ENCODE measurements at regions not wholly inside any gene's neighbourhood (a gene's known extent, or its start where the extent isn't known, plus 50 kb on each side); places are given as distances from the start of the nearest gene placed in this dataset.

- TF ChIP-seq, protein P1, sequence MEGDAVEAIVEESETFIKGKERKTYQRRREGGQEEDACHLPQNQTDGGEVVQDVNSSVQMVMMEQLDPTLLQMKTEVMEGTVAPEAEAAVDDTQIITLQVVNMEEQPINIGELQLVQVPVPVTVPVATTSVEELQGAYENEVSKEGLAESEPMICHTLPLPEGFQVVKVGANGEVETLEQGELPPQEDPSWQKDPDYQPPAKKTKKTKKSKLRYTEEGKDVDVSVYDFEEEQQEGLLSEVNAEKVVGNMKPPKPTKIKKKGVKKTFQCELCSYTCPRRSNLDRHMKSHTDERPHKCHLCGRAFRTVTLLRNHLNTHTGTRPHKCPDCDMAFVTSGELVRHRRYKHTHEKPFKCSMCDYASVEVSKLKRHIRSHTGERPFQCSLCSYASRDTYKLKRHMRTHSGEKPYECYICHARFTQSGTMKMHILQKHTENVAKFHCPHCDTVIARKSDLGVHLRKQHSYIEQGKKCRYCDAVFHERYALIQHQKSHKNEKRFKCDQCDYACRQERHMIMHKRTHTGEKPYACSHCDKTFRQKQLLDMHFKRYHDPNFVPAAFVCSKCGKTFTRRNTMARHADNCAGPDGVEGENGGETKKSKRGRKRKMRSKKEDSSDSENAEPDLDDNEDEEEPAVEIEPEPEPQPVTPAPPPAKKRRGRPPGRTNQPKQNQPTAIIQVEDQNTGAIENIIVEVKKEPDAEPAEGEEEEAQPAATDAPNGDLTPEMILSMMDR (IDR thresholded peaks at IDR 0.05; ENCODE audit: insufficient read depth, low read length, severe bottlenecking), result no peak
- no peak for DNase-seq (ENCODE audit: low read depth)
- Histone ChIP-seq H3K27me3 (ENCODE audit: control insufficient read depth, insufficient read depth, low read length) (peaks cover 14% of the 10 kb centered on the region), H3K4me3 (ENCODE audit: low read depth, low read length) (no peak overlapping the region), H3K36me3 (ENCODE audit: control insufficient read depth, insufficient read depth, low read length) (no peaks in the 10 kb centered on the region)
- FAIRE-seq, result no peak
These were observed 149.0 kb upstream of the ZNF536 start for GRCh38 chr19:30222992-30223865.

DNA sequence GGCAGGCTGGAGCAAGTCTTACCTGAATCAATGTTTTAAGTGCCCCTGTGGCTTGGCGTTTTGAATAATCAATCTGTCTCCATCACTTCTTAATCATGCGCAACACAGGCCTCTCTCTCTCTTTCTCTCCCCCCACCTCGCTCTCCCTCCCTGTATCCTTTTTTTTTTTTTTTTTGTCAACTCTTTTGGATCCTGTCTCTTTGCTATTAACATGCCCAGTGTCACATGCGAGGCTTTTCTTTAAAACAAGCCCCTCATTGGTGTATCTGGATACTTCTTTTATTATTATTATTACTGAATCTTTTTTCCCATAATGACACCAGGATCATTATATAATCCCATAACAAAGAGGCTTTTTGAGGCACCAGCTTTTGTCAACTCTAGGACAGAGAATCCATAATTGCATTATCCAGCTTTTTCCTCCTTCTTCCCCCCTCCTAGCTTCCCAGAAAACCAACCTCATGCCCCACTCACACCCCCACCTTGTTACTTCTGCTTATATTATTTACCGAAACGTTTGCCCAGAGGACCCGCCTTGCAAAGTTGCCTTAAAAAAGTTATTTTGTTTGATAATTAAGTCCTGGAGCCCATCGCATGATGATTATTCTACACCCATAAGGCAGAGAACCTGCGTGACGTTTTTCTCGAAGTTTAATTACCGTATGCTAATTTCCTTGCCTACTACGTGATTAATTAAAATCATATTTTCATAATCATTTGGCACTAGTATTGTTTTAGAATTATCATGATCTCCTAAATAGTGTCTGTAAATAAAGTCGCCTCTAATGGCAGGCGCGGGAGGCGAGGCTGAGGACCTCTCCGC lies 148.1 kb upstream of the ZNF536 start:
- TF ChIP-seq, protein P1 (IDR thresholded peaks at IDR 0.05; ENCODE audit: insufficient read depth, low read length, severe bottlenecking), result no peak
- Histone ChIP-seq H3K36me3 (ENCODE audit: control insufficient read depth, insufficient read depth, low read length) (no peaks in the 10 kb centered on the region), H3K4me3 (ENCODE audit: low read depth, low read length) (no peak overlapping the region), H3K27me3 (ENCODE audit: control insufficient read depth, insufficient read depth, low read length) (peaks cover 19% of the 10 kb centered on the region)
- FAIRE-seq, result no peak
- no peak for DNase-seq (ENCODE audit: low read depth)

- H3K4me3 ChIP-seq (ENCODE audit: low read depth, low read length), result no peak overlapping the region
- TF ChIP-seq, protein P1 (IDR thresholded peaks at IDR 0.05; ENCODE audit: insufficient read depth, low read length, severe bottlenecking), result no peak
- no peak for FAIRE-seq
- no peak for DNase-seq (ENCODE audit: low read depth)
- peaks cover 22% of the 10 kb centered on the region for H3K27me3 ChIP-seq (ENCODE audit: control insufficient read depth, insufficient read depth, low read length)
- no peaks in the 10 kb centered on the region for H3K36me3 ChIP-seq (ENCODE audit: control insufficient read depth, insufficient read depth, low read length)
These were observed 147.2 kb upstream of the ZNF536 start for GRCh38 chr19:30224689-30225606.

DNA sequence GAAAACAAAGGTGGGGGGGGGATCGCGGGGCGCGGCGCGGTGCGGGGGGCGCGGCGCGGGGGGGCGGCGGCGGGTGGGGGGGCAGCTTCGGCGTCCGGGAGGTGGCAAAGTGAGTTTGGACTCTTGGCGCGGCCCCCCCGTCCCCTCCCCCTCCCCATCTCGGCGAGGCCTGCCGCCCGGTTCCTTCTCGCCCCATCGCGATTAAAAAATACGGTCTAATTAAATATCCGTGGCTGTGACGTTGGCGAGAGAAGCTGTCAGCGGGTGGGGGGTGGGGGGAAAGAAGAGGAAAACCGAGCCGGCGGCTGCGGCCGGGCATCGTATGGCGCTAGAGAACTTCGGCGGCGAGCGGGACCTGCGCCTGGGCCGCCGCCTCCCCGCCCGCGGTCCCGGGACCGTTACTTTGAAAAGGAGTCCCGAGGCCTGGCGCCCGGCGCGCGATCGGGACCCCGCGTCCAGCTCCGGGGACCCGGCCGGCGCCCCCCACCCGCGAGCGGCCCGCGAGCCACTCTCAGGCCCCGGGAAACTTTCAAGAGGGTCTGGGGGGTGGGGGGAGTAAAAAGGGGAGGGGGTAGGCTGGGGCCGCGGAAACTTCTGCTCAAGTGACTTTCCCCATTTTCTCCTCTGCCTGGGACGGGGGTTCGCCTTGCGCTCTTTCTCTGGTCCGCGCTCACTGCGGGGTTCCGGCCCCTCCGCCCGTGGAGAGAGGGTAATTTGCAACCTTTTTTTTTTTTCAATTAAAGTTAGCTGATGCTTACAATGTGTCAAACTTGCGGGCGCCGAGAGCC lies 146.3 kb upstream of the ZNF536 start:
- Histone ChIP-seq H3K4me3 (ENCODE audit: low read depth, low read length) (no peak overlapping the region), H3K36me3 (ENCODE audit: control insufficient read depth, insufficient read depth, low read length) (no peaks in the 10 kb centered on the region), H3K27me3 (ENCODE audit: control insufficient read depth, insufficient read depth, low read length) (peaks cover 24% of the 10 kb centered on the region)
- no peak for DNase-seq (ENCODE audit: low read depth)
- TF ChIP-seq, protein P1 (IDR thresholded peaks at IDR 0.05; ENCODE audit: insufficient read depth, low read length, severe bottlenecking), result no peak
- FAIRE-seq, result no peak

DNA sequence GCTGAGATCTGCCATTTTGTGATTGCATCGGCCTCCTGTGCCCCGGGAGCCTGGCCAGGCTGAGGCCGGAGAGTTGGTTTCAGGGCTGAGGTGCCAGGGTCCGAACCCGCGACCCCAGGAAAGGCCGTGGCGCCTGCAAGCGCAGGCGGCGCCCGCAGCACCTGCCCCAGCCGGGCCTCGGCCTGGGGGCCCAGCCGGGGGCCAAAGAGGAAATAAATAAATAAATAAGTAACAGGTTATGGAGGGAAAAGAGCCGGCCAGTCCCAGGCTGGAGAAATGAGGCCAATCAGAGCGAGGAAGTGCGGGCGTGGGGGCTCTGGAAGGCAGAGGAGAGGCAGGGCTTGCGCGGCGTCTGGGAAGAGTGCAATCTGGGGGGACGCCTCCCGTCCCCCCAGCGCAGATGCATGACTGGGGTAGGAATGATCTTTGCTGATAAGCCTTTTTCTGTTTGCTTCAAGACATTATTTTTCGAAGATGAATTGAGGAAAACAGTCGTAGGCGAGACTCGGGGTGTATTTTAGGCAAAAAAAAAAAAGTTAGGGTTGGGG lies 145.6 kb upstream of the ZNF536 start:
- Histone ChIP-seq H3K36me3 (ENCODE audit: control insufficient read depth, insufficient read depth, low read length) (no peaks in the 10 kb centered on the region), H3K27me3 (ENCODE audit: control insufficient read depth, insufficient read depth, low read length) (peaks cover 24% of the 10 kb centered on the region), H3K4me3 (ENCODE audit: low read depth, low read length) (no peak overlapping the region)
- FAIRE-seq (no peak), DNase-seq (ENCODE audit: low read depth) (no peak)
- TF ChIP-seq, protein P1 (IDR thresholded peaks at IDR 0.05; ENCODE audit: insufficient read depth, low read length, severe bottlenecking), result no peak

All from bronchial epithelial cell (primary cell).